ENCODE measurements at regions not wholly inside any gene's neighbourhood (a gene's known extent, or its start where the extent isn't known, plus 50 kb on each side); places are given as distances from the start of the nearest gene placed in this dataset.

DNA sequence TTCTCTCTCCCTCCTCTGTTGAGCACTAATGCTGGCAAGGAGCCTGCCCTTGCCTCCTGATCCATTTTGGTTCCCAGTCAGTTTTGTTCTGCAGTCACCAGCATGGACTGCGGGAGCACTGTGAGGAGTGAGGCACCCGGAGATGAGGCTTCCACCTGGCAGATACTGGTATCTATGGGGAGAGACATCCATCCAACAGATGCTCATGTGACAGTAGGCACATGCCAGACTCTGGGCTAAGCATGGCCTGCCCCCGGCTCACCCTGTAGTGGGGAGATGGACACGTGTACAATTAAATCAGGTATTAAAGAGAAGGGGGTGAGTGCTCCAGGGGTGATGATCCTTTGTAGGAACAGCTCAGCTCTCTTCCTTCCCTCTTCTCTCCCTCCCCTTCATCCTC, 74.0 kb upstream of the PODXL start:
- TF ChIP-seq, protein P1, sequence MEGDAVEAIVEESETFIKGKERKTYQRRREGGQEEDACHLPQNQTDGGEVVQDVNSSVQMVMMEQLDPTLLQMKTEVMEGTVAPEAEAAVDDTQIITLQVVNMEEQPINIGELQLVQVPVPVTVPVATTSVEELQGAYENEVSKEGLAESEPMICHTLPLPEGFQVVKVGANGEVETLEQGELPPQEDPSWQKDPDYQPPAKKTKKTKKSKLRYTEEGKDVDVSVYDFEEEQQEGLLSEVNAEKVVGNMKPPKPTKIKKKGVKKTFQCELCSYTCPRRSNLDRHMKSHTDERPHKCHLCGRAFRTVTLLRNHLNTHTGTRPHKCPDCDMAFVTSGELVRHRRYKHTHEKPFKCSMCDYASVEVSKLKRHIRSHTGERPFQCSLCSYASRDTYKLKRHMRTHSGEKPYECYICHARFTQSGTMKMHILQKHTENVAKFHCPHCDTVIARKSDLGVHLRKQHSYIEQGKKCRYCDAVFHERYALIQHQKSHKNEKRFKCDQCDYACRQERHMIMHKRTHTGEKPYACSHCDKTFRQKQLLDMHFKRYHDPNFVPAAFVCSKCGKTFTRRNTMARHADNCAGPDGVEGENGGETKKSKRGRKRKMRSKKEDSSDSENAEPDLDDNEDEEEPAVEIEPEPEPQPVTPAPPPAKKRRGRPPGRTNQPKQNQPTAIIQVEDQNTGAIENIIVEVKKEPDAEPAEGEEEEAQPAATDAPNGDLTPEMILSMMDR (IDR thresholded peaks at IDR 0.05; ENCODE audit: low read length) = no peak
- TF ChIP-seq EZH2 (IDR thresholded peaks at IDR 0.05; ENCODE audit: borderline replicate concordance, low read length) = no peak
